NCI-H2196 (cell line): ENCODE measurements at regions not wholly inside any gene's neighbourhood (a gene's known extent, or its start where the extent isn't known, plus 50 kb on each side); places are given as distances from the start of the nearest gene placed in this dataset.

Experiments used
- DNase-seq: peaks from one replicate; lab custom pipeline; 2025; ENCODE audit not compliant: unreplicated experiment; lab: John Stamatoyannopoulos, UW

- DNase-seq = no peak
Observed at GRCh38 chr13:107767119-107767518, 448.2 kb downstream of the LIG4 start.

GRCh38 chr13:107765724-107766401 is 449.5 kb downstream of the LIG4 start:
- DNase-seq = no peak

- DNase-seq = no peak
Observed at GRCh38 chr13:107764046-107764445, 451.3 kb downstream of the LIG4 start.

- no peak for DNase-seq
Observed at GRCh38 chr13:107753748-107754147, 461.6 kb downstream of the LIG4 start.

GRCh38 chr13:107753291-107753690 is 462.0 kb downstream of the LIG4 start:
- no peak for DNase-seq

- no peak for DNase-seq
Observed at GRCh38 chr13:107743983-107744382, 471.4 kb downstream of the LIG4 start.

GRCh38 chr13:107743526-107743925 is 471.8 kb downstream of the LIG4 start:
- no peak for DNase-seq

GRCh38 chr13:107743100-107743499 is 472.2 kb downstream of the LIG4 start:
- no peak for DNase-seq

- DNase-seq = no peak
Observed at GRCh38 chr13:107742544-107742943, 472.8 kb downstream of the LIG4 start.

GRCh38 chr13:107738004-107738403 is 477.3 kb downstream of the LIG4 start:
- no peak for DNase-seq

- DNase-seq = no peak
Observed at GRCh38 chr13:107736731-107737130, 478.6 kb downstream of the LIG4 start.

- no peak for DNase-seq
Observed at GRCh38 chr13:107736170-107736569, 479.2 kb downstream of the LIG4 start.

GRCh38 chr13:107734891-107735625 is 480.3 kb downstream of the LIG4 start:
- DNase-seq = no peak

- DNase-seq = no peak
Observed at GRCh38 chr13:107733276-107733675, 482.1 kb downstream of the LIG4 start.

- no peak for DNase-seq
Observed at GRCh38 chr13:107730813-107731212, 484.5 kb downstream of the LIG4 start.

- DNase-seq = no peak
Observed at GRCh38 chr13:107721125-107721869, 494.0 kb downstream of the LIG4 start.

- no peak for DNase-seq
Observed at GRCh38 chr13:107716741-107717140, 498.6 kb downstream of the LIG4 start.

- no peak for DNase-seq
Observed at GRCh38 chr13:107716241-107716640, 499.1 kb downstream of the LIG4 start.

GRCh38 chr13:107715496-107715895 is 499.8 kb downstream of the LIG4 start:
- DNase-seq = no peak

- no peak for DNase-seq
Observed at GRCh38 chr13:107713314-107713713, 502.0 kb downstream of the LIG4 start.

- no peak for DNase-seq
Observed at GRCh38 chr13:107712145-107712860, 503.0 kb downstream of the LIG4 start.
